HCT116 (cell line): ENCODE measurements at regions not wholly inside any gene's neighbourhood (a gene's known extent, or its start where the extent isn't known, plus 50 kb on each side); places are given as distances from the start of the nearest gene placed in this dataset.

ENCODE experiments used
- ATAC-seq: fragments of 200-7000 bp; cut with Tn5 transposase; 2 replicates; pipeline ENCODE4 v1.9.1; 2020; ENCODE audit warnings: mild to moderate bottlenecking, moderate library complexity
- BruUV-seq: library from RNA; stranded (reverse); fragments of 400-500 nt; replicated peaks from 2 replicates; lab custom pipeline; 2021; lab: Mats Ljungman, UMichigan
- CTCF ChIA-PET: fragments of 300-600 bp; sonication (Branson Sonifier 250); formaldehyde crosslinking; loops from one replicate; lab custom pipeline; 2021; ENCODE audit warnings: antibody characterized with exemption; lab: Charles Lee
- POLR2A ChIA-PET: fragments of 300-600, 350-600 bp; sonication (Branson Sonifier 250); formaldehyde crosslinking; loops from one replicate; lab custom pipeline; 2021; ENCODE audit warnings: antibody characterized with exemption; lab: Charles Lee
- RAD21 ChIA-PET, 2 experiments: fragments of 300-600 bp; sonication (Branson Sonifier 250); formaldehyde crosslinking; loops; one replicate each; lab custom pipeline; 2023; ENCODE audit warnings: low total read pairs in 2 of 2; ENCODE audit not compliant: uncharacterized antibody in 2 of 2, unreplicated experiment in 2 of 2, low non-redundant PET in 1 of 2; lab: Charles Lee
- DNase-seq: peaks from one replicate; pipeline ENCODE4 v3.0.0-alpha.2; 2010; ENCODE audit warnings: low read depth, low spot score
- H2AFZ ChIP-seq: fragments of 200-600 bp; shearing (Covaris generic), sonication (generic); 2 replicates; pipeline ENCODE4 v1.6.1; 2017; ENCODE audit warnings: low read depth, mixed run types, mixed read lengths, antibody characterized with exemption, low read length; ENCODE audit not compliant: poor library complexity, severe bottlenecking
- H3K27ac ChIP-seq: 2 replicates; pipeline ENCODE4 v1.5.1; 2012; ENCODE audit warnings: low read depth, low read length
- H3K27me3 ChIP-seq: fragments of 200-600 bp; sonication (generic); 2 replicates; pipeline ENCODE4 v1.6.1; 2016; ENCODE audit warnings: mixed run types, low read length, mixed read lengths; ENCODE audit not compliant: insufficient read depth
- H3K36me3 ChIP-seq, 2 experiments: fragments of 200-500 bp in 1 of 2; fragments of 200-600 bp in 1 of 2; sonication (Bioruptor generic) in 1 of 2; sonication (generic) in 1 of 2; 2 replicates each; pipeline versions ENCODE4 v1.5.1 to v1.6.1; 2014 to 2016; ENCODE audit warnings: low read length in 2 of 2, inconsistent platforms in 1 of 2, mixed read lengths in 1 of 2, mixed run types in 1 of 2; ENCODE audit not compliant: insufficient read depth in 2 of 2, control insufficient read depth in 1 of 2
- H3K4me1 ChIP-seq, 2 experiments: fragments of 200-600 bp in 1 of 2; sonication (generic) in 1 of 2; 2 replicates each; pipeline versions ENCODE4 v1.5.1 to v1.6.1; 2012 to 2017; ENCODE audit warnings: low read length in 2 of 2, inconsistent platforms in 1 of 2, mild to moderate bottlenecking in 1 of 2, mixed read lengths in 1 of 2, mixed run types in 1 of 2, moderate library complexity in 1 of 2; ENCODE audit not compliant: insufficient read depth in 2 of 2, control insufficient read depth in 1 of 2
- H3K4me2 ChIP-seq: fragments of 200-600 bp; sonication (generic); 2 replicates; pipeline ENCODE4 v1.6.1; 2017; ENCODE audit warnings: mixed run types, low read length, mixed read lengths
- H3K4me3 ChIP-seq, 2 experiments: fragments of 200-600 bp in 1 of 2; sonication (generic) in 1 of 2; replicated peaks in 1 of 2; 2 replicates each; pipeline ENCODE4 v1.5.1; 2011 to 2016; ENCODE audit warnings: low read length in 2 of 2, control low read depth in 1 of 2, low read depth in 1 of 2, mild to moderate bottlenecking in 1 of 2, mixed read lengths in 1 of 2, mixed run types in 1 of 2
- H3K79me2 ChIP-seq: fragments of 200-600 bp; sonication (generic); 2 replicates; pipeline ENCODE4 v1.6.1; 2017; ENCODE audit warnings: mild to moderate bottlenecking, mixed run types, low read length, moderate library complexity, mixed read lengths; ENCODE audit not compliant: insufficient read depth
- H3K9ac ChIP-seq: fragments of 200-600 bp; sonication (generic); 2 replicates; pipeline ENCODE4 v1.6.1; 2016; ENCODE audit warnings: low read length, mixed read lengths
- H3K9me2 ChIP-seq: fragments of 200-600 bp; sonication (generic), shearing (Covaris generic); 2 replicates; pipeline ENCODE4 v1.6.1; 2017; ENCODE audit warnings: mixed run types, mild to moderate bottlenecking, moderate library complexity; ENCODE audit not compliant: insufficient read depth
- H3K9me3 ChIP-seq, 2 experiments: fragments of 200-500 bp in 1 of 2; fragments of 200-600 bp in 1 of 2; sonication (Bioruptor generic) in 1 of 2; sonication (generic) in 1 of 2; 2 replicates each; pipeline ENCODE4 v1.6.1; 2014 to 2017; ENCODE audit warnings: low read length in 2 of 2, mixed read lengths in 2 of 2, inconsistent platforms in 1 of 2, low read depth in 1 of 2, mild to moderate bottlenecking in 1 of 2, mixed run types in 1 of 2, moderate library complexity in 1 of 2; ENCODE audit not compliant: control insufficient read depth in 1 of 2, insufficient read depth in 1 of 2
- H4K20me1 ChIP-seq: fragments of 200-600 bp; sonication (generic), shearing (Covaris generic); 2 replicates; pipeline ENCODE4 v1.6.1; 2017; ENCODE audit warnings: mixed run types, mild to moderate bottlenecking, moderate library complexity; ENCODE audit not compliant: insufficient read depth
- ELF1 ChIP-seq: IDR thresholded peaks from 2 replicates; pipeline ENCODE4 v1.6.1; 2012; ENCODE audit warnings: low read depth, borderline replicate concordance
- EZH2 ChIP-seq: fragments of 200-600 bp; sonication (generic); IDR thresholded peaks from 2 replicates; pipeline ENCODE4 v1.6.1; 2017; ENCODE audit warnings: antibody characterized with exemption, mixed run types
- EZH2phosphoT487 ChIP-seq: fragments of 200-600 bp; IDR thresholded peaks from 2 replicates; pipeline ENCODE4 v1.6.1; 2018; ENCODE audit warnings: antibody characterized with exemption, borderline replicate concordance
- FOSL1 ChIP-seq: IDR thresholded peaks from 2 replicates; pipeline ENCODE4 v1.6.1; 2012; ENCODE audit warnings: low read depth
- JUND ChIP-seq: IDR thresholded peaks from 2 replicates; pipeline ENCODE4 v1.6.1; 2012
- POLR2A ChIP-seq: IDR thresholded peaks from 2 replicates; pipeline ENCODE4 v1.7.0; 2011; ENCODE audit warnings: borderline replicate concordance; ENCODE audit not compliant: insufficient read depth, insufficient read length; ENCODE audit errors: extremely low read depth
- POLR2AphosphoS5 ChIP-seq: IDR thresholded peaks from 2 replicates; pipeline ENCODE4 v1.6.1; 2011; ENCODE audit warnings: mild to moderate bottlenecking, low read depth, low read length, moderate library complexity
- RAD21 ChIP-seq: IDR thresholded peaks from 2 replicates; pipeline ENCODE4 v1.6.1; 2012; ENCODE audit warnings: low read depth, mild to moderate bottlenecking
- SIN3A ChIP-seq: IDR thresholded peaks from 2 replicates; pipeline ENCODE4 v1.6.1; 2012; ENCODE audit warnings: low read depth
- SP1 ChIP-seq: IDR thresholded peaks from 2 replicates; pipeline ENCODE4 v1.6.1; 2012; ENCODE audit warnings: low read depth
- SRF ChIP-seq: IDR thresholded peaks from 2 replicates; pipeline ENCODE4 v1.6.1; 2012; ENCODE audit warnings: low read depth
- TCF7L2 ChIP-seq: IDR thresholded peaks from 2 replicates; pipeline ENCODE4 v1.7.0; 2011; ENCODE audit warnings: borderline replicate concordance, inconsistent platforms; ENCODE audit not compliant: insufficient read depth, insufficient read length; ENCODE audit errors: extremely low read depth
- ZNF274 ChIP-seq: fragments of 200-500 bp; sonication (Bioruptor generic); IDR thresholded peaks from 2 replicates; pipeline ENCODE4 v1.6.1; 2014; ENCODE audit warnings: mild to moderate bottlenecking, low read depth, low read length, inconsistent platforms
- intact Hi-C: fragments of 100-400 bp; cut with micrococcal nuclease; formaldehyde crosslinking; loops from 2 replicates; pipeline ENCODE4 v1.10.0; 2022
- TF ChIP-seq, protein P1 (sequence below): IDR thresholded peaks from 2 replicates; pipeline ENCODE4 v1.6.1; 2012; ENCODE audit warnings: low read depth
- TF ChIP-seq, protein P2 (sequence below), 3 experiments: fragments of 200-600 bp in 1 of 3; sonication (generic) in 1 of 3; IDR thresholded peaks in 2 of 3; conservative IDR thresholded peaks in 1 of 3; 2 replicates each; pipeline ENCODE4 v1.5.1; 2012 to 2017; ENCODE audit warnings: low read depth in 2 of 3, low read length in 2 of 3, antibody characterized with exemption in 1 of 3, borderline replicate concordance in 1 of 3, control low read depth in 1 of 3, mild to moderate bottlenecking in 1 of 3, mixed read lengths in 1 of 3, mixed run types in 1 of 3, moderate library complexity in 1 of 3; ENCODE audit not compliant: insufficient read depth in 1 of 3
- TF ChIP-seq, protein P3 (sequence below): IDR thresholded peaks from 2 replicates; pipeline ENCODE4 v1.6.1; 2012
- TF ChIP-seq, protein P4 (sequence below): IDR thresholded peaks from 2 replicates; pipeline ENCODE4 v1.6.1; 2012

DNA sequence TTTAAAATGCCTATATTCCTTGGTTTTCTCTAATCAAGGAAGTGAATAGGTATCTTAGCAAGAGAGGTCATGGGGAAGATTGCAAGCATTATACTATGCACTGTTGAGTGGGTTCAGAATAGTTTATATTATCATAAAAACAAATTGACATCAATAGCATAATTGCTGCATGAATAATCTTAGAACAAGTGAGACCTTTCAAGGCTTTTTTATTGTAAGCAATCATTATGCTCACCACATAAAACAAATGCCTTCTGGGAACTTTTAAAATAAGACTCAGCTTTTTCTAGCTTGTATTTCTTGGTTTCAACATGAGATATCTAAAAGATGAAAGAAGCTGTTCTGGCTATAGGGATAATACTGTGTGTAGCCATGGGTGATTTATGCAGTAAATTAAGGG lies 135.6 kb upstream of the ZC3H12C start:
- ATAC-seq (no peak), DNase-seq (no peak)
- TF ChIP-seq, protein P1, sequence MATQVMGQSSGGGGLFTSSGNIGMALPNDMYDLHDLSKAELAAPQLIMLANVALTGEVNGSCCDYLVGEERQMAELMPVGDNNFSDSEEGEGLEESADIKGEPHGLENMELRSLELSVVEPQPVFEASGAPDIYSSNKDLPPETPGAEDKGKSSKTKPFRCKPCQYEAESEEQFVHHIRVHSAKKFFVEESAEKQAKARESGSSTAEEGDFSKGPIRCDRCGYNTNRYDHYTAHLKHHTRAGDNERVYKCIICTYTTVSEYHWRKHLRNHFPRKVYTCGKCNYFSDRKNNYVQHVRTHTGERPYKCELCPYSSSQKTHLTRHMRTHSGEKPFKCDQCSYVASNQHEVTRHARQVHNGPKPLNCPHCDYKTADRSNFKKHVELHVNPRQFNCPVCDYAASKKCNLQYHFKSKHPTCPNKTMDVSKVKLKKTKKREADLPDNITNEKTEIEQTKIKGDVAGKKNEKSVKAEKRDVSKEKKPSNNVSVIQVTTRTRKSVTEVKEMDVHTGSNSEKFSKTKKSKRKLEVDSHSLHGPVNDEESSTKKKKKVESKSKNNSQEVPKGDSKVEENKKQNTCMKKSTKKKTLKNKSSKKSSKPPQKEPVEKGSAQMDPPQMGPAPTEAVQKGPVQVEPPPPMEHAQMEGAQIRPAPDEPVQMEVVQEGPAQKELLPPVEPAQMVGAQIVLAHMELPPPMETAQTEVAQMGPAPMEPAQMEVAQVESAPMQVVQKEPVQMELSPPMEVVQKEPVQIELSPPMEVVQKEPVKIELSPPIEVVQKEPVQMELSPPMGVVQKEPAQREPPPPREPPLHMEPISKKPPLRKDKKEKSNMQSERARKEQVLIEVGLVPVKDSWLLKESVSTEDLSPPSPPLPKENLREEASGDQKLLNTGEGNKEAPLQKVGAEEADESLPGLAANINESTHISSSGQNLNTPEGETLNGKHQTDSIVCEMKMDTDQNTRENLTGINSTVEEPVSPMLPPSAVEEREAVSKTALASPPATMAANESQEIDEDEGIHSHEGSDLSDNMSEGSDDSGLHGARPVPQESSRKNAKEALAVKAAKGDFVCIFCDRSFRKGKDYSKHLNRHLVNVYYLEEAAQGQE = no peak
- TF ChIP-seq POLR2AphosphoS5 = no peak
- no peak for TF ChIP-seq SIN3A
- TF ChIP-seq EZH2 = no peak
- TF ChIP-seq, protein P2, sequence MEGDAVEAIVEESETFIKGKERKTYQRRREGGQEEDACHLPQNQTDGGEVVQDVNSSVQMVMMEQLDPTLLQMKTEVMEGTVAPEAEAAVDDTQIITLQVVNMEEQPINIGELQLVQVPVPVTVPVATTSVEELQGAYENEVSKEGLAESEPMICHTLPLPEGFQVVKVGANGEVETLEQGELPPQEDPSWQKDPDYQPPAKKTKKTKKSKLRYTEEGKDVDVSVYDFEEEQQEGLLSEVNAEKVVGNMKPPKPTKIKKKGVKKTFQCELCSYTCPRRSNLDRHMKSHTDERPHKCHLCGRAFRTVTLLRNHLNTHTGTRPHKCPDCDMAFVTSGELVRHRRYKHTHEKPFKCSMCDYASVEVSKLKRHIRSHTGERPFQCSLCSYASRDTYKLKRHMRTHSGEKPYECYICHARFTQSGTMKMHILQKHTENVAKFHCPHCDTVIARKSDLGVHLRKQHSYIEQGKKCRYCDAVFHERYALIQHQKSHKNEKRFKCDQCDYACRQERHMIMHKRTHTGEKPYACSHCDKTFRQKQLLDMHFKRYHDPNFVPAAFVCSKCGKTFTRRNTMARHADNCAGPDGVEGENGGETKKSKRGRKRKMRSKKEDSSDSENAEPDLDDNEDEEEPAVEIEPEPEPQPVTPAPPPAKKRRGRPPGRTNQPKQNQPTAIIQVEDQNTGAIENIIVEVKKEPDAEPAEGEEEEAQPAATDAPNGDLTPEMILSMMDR (IDR thresholded peaks at IDR 0.05 in 2 of 3, conservative IDR thresholded peaks at IDR 0.05 in 1 of 3; ENCODE audit: borderline replicate concordance in 1 of 3, insufficient read depth in 1 of 3, low read depth in 2 of 3, low read length in 2 of 3) = no peak
- TF ChIP-seq ELF1 = no peak
- TF ChIP-seq FOSL1 = no peak
- no peak for TF ChIP-seq EZH2phosphoT487
- TF ChIP-seq, protein P3, sequence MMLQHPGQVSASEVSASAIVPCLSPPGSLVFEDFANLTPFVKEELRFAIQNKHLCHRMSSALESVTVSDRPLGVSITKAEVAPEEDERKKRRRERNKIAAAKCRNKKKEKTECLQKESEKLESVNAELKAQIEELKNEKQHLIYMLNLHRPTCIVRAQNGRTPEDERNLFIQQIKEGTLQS = no peak
- no peak for TF ChIP-seq SRF
- TF ChIP-seq, protein P4, sequence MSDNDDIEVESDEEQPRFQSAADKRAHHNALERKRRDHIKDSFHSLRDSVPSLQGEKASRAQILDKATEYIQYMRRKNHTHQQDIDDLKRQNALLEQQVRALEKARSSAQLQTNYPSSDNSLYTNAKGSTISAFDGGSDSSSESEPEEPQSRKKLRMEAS = no peak
- TF ChIP-seq TCF7L2 = no peak
- TF ChIP-seq SP1 = no peak
- no peak for TF ChIP-seq POLR2A
- no peak for TF ChIP-seq RAD21
- no peak for TF ChIP-seq ZNF274
- no peak for TF ChIP-seq JUND
- Histone ChIP-seq H4K20me1 (no peaks in the 10 kb centered on the region), H3K79me2 (no peaks in the 10 kb centered on the region), H3K36me3 (no peaks in the 10 kb centered on the region), H3K27me3 (no peaks in the 10 kb centered on the region), H3K9me2 (peaks cover 2% of the 10 kb centered on the region; the same call in 1 of the 2 replicates), H3K4me2 (no peak overlapping the region), H3K4me1 (no peaks in the 10 kb centered on the region), H3K9me3 (no peaks in the 10 kb centered on the region), H3K9ac (no peak overlapping the region), H3K27ac (no peak overlapping the region), H2AFZ (no peak overlapping the region), H3K4me3 (no peak overlapping the region)
- POLR2A ChIA-PET = no interaction called here
- intact Hi-C loops = no loop called here
- RAD21 ChIA-PET = no interaction called here
- CTCF ChIA-PET = no interaction called here
- BruUV-seq = no TSS peak
